Spleen (tissue), 11 donors: ENCODE measurements at regions not wholly inside any gene's neighbourhood (a gene's known extent, or its start where the extent isn't known, plus 50 kb on each side); places are given as distances from the start of the nearest gene placed in this dataset.

Source experiments
- DNase-seq: peaks from one replicate; pipeline ENCODE4 v3.0.0-alpha.2; 2020
- H3K27ac ChIP-seq, 8 donors: fragments of 200-600 bp; sonication (generic) in 7 of 8; 1 replicate in 4 of 8; 2 replicates in 4 of 8; pipeline versions ENCODE4 v1.5.0 to v1.8.0; 2016 to 2021; ENCODE audit warnings: inconsistent platforms in 4 of 8, mild to moderate bottlenecking in 4 of 8, moderate library complexity in 1 of 8
- H3K27me3 ChIP-seq, 7 donors: fragments of 200-600 bp; sonication (generic) in 6 of 7; replicated peaks in 1 of 7; 1 replicate in 4 of 7; 2 replicates in 3 of 7; pipeline versions ENCODE4 v1.5.0 to v1.8.0; 2016 to 2021; ENCODE audit warnings: inconsistent platforms in 3 of 7, mild to moderate bottlenecking in 1 of 7
- H3K36me3 ChIP-seq, 6 donors: fragments of 200-600 bp; sonication (generic) in 5 of 6; 1 replicate in 4 of 6; 2 replicates in 2 of 6; pipeline versions ENCODE4 v1.5.0 to v1.8.0; 2016 to 2021; ENCODE audit warnings: inconsistent platforms in 2 of 6
- H3K4me1 ChIP-seq, 6 donors: fragments of 200-600 bp; sonication (generic) in 5 of 6; 1 replicate in 3 of 6; 2 replicates in 3 of 6; pipeline versions ENCODE4 v1.5.0 to v1.8.0; 2016 to 2021; ENCODE audit warnings: inconsistent platforms in 3 of 6
- H3K4me3 ChIP-seq, 8 donors: fragments of 200-600 bp; sonication (generic) in 7 of 8; 1 replicate in 4 of 8; 2 replicates in 4 of 8; pipeline versions ENCODE4 v1.5.0 to v1.8.0; 2016 to 2021; ENCODE audit warnings: inconsistent platforms in 4 of 8, mild to moderate bottlenecking in 4 of 8, moderate library complexity in 2 of 8
- H3K9me3 ChIP-seq, 8 donors: fragments of 200-600 bp; sonication (generic) in 7 of 8; 1 replicate in 4 of 8; 2 replicates in 4 of 8; pipeline versions ENCODE4 v1.5.0 to v1.8.0; 2016 to 2021; ENCODE audit warnings: inconsistent platforms in 4 of 8
- CTCF ChIP-seq, 11 experiments: fragments of 200-600 bp in 7 of 11; fragments of 450-650 bp in 4 of 11; sonication (generic) in 4 of 11; IDR thresholded peaks in 8 of 11; conservative IDR thresholded peaks in 3 of 11; 1 replicate in 7 of 11; 2 replicates in 4 of 11; pipeline versions ENCODE4 v1.4.0 to v1.8.0; 2016 to 2021; ENCODE audit warnings: antibody characterized with exemption in 11 of 11, inconsistent platforms in 4 of 11, mild to moderate bottlenecking in 1 of 11
- POLR2A ChIP-seq, 3 donors: fragments of 450-650 bp; IDR thresholded peaks; one replicate each; pipeline ENCODE4 v1.5.1; 2017; ENCODE audit warnings: antibody characterized with exemption in 3 of 3, mild to moderate bottlenecking in 1 of 3
- POLR2AphosphoS5 ChIP-seq, 3 donors: sonication (generic); formaldehyde crosslinking; IDR thresholded peaks; one replicate each; pipeline ENCODE4 v1.5.1; 2017; ENCODE audit warnings: antibody characterized with exemption in 3 of 3
- WGBS, 5 donors: extraction: QIAGEN DNeasy Blood & Tissue Kit in 3 of 5; methylation state at CpG; one replicate each; pipeline versions ENCODE4 v1.1.5 to v1.1.7; 2013 to 2018; 5-methylcytosine and 5-hydroxymethylcytosine counted together
- intact Hi-C: fragments of 100-400 bp; cut with DNase I; formaldehyde crosslinking; loops from one replicate; pipeline ENCODE4 v1.15.0; 2023; ENCODE audit warnings: low total_unique reads
- donor health status: healthy with polysubstance abuse.
- donor health status: DM: no; HTN: no; CAD: no; lungs with moderate emphysema.
- donor health status: DM: no; HTN: no; CAD: no.
- donor health status: Bipolar disorder and iron deficiency.
- donor health status: healthy.
- donor health status: DM: no; HTN: no; CAD: no.
- donor health status: DM: yes; HTN: yes; CAD: no.

DNA sequence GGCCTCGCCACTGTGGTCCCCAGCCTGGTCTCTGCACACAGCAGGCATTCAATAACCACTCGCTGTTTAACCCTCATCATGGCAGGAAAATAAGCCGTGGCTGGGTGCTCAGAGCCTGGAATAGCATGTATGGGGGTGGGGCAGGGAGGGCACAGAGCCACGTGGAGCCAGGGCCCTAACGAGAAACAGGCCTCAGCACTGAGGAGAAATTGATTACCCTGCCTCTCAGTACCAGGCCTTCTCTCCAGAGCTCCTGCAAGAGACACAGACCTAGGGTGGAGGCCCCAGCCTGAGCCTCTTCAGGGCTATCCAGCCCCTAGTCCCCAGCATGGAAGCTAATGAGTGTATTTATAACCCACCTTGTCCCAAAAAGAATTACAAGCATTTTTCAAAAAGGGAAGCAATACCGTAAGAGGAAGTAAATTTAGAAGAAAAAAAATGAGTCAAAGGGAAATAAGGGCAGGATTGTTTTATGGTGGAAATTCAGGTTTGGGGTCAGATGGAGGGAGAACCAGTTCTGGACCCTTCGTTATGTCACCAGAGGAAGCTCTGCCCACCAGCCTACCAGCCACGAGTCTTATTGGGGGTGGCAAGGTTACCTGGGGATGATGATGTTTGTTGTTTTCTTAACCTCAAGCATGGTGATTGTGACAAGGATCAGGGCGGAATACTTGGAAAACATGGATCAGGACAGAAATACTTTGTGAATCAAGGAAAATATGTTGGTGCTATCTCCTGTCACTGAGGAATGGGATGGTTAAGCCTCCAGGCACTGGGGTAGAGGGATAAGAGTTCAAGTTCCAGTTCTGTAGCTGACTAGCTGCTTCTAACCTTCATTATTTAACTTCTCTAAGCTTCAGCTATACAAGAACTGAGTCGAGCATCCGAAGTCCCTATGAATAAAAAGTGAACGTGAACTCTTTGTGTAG lies 101.9 kb upstream of the RBPJ start:
- Histone ChIP-seq H3K4me1 (peaks cover 0 to 20% (median 3%) of the 10 kb centered on the region in 6 donors), H3K27ac (peak overlapping the region in 5 of 8 donors; percentile 8 to 80 (median 71)), H3K27me3 (no peaks in the 10 kb centered on the region), H3K9me3 (no peaks in the 10 kb centered on the region), H3K36me3 (no peaks in the 10 kb centered on the region), H3K4me3 (no peak overlapping the region)
- no peak for DNase-seq
- intact Hi-C loops = no loop called here
- WGBS, 5 donors = 60 to 68% (median 63%) methylated on average over 10 to 12 of the region's 12 CpGs
- no peak for TF ChIP-seq POLR2AphosphoS5 (IDR thresholded peaks at IDR 0.05)
- no peak for TF ChIP-seq POLR2A (IDR thresholded peaks at IDR 0.05)
- no peak for TF ChIP-seq CTCF (IDR thresholded peaks at IDR 0.05 in 8 of 11, conservative IDR thresholded peaks at IDR 0.05 in 3 of 11)

- WGBS, 5 donors = 83 to 94% (median 91%) methylated on average over 4 of the region's 4 CpGs
- DNase-seq = no peak
- intact Hi-C loops = no loop called here
- no peaks in the 10 kb centered on the region for H3K36me3 ChIP-seq
- TF ChIP-seq POLR2A (IDR thresholded peaks at IDR 0.05) (no peak), CTCF (IDR thresholded peaks at IDR 0.05 in 8 of 11, conservative IDR thresholded peaks at IDR 0.05 in 3 of 11) (no peak), POLR2AphosphoS5 (IDR thresholded peaks at IDR 0.05) (no peak)
- peaks cover 0 to 20% (median 3%) of the 10 kb centered on the region in 6 donors for H3K4me1 ChIP-seq
- no peak overlapping the region for H3K4me3 ChIP-seq
- H3K27ac ChIP-seq = no peak overlapping the region
- H3K27me3 ChIP-seq = no peaks in the 10 kb centered on the region
- H3K9me3 ChIP-seq = no peaks in the 10 kb centered on the region
Observed at GRCh38 chr4:26220696-26221095, 100.1 kb upstream of the RBPJ start.

DNA sequence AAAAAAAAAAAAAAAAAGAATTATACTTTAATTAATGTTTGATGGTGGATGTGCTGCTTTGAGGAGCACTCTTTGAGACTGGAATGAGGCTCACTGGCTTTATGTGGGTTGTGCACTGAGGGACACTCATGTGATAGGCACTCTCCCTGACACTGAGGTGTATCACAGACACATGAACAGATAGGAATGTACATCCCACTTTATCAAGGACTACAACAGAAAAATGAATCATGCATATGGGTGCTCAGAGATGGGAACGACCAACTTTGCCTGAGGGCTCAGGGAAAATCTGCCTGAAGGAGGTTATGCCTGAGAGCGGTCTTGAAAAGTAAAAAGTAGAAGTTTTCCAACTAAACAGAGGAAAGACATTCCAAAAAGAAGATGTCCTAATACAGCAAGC lies 97.7 kb upstream of the RBPJ start:
- 94 to 98% (median 97%) methylated on average over 2 of the region's 2 CpGs for WGBS, 5 donors
- DNase-seq = no peak
- Histone ChIP-seq H3K36me3 (no peaks in the 10 kb centered on the region), H3K4me1 (peaks cover 0 to 14% (median 3%) of the 10 kb centered on the region in 6 donors), H3K27me3 (no peaks in the 10 kb centered on the region), H3K27ac (no peak overlapping the region), H3K9me3 (no peaks in the 10 kb centered on the region), H3K4me3 (no peak overlapping the region)
- TF ChIP-seq POLR2AphosphoS5 (IDR thresholded peaks at IDR 0.05) (no peak), CTCF (IDR thresholded peaks at IDR 0.05 in 8 of 11, conservative IDR thresholded peaks at IDR 0.05 in 3 of 11) (no peak), POLR2A (IDR thresholded peaks at IDR 0.05) (no peak)
- intact Hi-C loops = no loop called here

- TF ChIP-seq POLR2A (IDR thresholded peaks at IDR 0.05) (no peak), POLR2AphosphoS5 (IDR thresholded peaks at IDR 0.05) (no peak), CTCF (IDR thresholded peaks at IDR 0.05 in 8 of 11, conservative IDR thresholded peaks at IDR 0.05 in 3 of 11) (no peak)
- H3K36me3 ChIP-seq = no peaks in the 10 kb centered on the region
- H3K4me3 ChIP-seq = no peak overlapping the region
- intact Hi-C loops = no loop called here
- WGBS, 5 donors = 77 to 93% (median 86%) methylated on average over 5 of the region's 5 CpGs
- H3K27ac ChIP-seq = no peak overlapping the region
- no peaks in the 10 kb centered on the region for H3K27me3 ChIP-seq
- no peaks in the 10 kb centered on the region for H3K4me1 ChIP-seq
- DNase-seq = no peak
- H3K9me3 ChIP-seq = no peaks in the 10 kb centered on the region
Observed at GRCh38 chr4:26226629-26227376, 94.0 kb upstream of the RBPJ start.
